NOMO-1 treated with DMSO at 0.1 percent for 48 hours (cell line): ENCODE measurements at regions not wholly inside any gene's neighbourhood (a gene's known extent, or its start where the extent isn't known, plus 50 kb on each side); places are given as distances from the start of the nearest gene placed in this dataset.

ENCODE experiments used
- DNase-seq: peaks from one replicate; lab custom pipeline; 2025; ENCODE audit not compliant: unreplicated experiment; lab: John Stamatoyannopoulos, UW

DNA sequence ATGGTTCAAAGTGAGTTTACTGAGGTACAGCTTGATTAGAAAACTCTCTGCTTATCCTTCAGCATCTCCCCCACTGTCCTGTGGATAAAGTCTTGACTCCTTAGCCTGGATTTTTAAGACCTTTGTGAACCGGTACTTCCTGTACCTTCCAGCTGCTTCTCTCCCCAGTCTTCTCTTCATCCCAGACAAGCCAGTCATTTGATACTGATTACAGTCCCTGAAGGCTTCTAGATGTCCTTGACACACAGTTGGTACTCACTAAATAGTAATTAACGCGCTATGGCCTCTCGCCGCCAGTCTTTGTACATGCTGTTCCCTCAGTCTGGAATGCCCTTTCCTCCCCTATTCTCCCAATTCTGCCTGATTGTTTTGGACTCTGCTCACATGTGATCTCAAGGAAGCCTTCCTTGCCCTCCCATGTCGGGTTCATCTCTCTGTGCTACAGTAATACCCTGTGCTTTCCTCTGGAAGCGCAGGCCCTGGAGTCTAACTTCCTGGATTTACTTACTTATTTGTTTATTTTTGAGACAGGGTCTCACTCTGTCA, 50.6 kb upstream of the PTGR2 start:
- no peak for DNase-seq

- no peak for DNase-seq
Measured at GRCh38 chr14:73797543-73798265, 53.9 kb upstream of the PTGR2 start.

- DNase-seq: no peak
Measured at GRCh38 chr14:73796893-73797542, 54.6 kb upstream of the PTGR2 start.

DNA sequence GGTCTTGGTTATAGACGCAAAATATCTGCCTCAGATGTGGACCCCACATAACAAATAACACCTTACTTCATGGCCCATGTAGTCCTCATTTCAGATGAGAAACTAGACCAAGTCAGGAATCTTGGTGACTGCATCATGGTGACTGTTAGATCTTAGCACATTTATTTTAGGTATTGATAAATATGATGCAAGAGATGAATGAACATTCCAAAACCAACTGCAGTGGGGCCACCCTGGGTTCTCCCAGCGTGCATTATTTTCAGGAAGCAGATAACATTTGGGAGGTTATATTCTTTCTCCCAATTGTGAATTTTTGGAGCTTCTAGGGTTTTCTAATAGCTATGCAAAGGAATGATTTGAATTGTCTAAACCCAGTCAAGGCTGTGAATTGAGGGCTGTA, 55.2 kb upstream of the PTGR2 start:
- no peak for DNase-seq

DNA sequence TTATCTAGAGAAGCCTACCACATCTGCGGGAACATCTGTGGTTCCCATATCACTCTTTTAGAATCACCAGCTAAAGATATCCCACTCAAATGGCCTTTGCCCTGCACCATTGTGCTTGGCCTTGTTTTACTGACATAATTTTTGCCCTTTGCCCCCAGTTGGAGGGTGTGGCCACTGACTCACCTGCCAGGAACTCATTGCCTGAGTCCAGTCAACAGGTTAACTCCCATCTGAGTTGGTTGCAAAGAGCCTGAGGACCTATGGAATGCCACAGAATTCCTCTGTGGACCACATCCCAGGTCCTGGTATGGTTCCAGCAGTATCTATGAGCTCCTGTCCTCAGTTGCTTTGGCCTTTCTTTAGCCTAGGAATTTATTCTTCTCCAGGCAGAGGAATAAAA, 55.7 kb upstream of the PTGR2 start:
- no peak for DNase-seq

DNA sequence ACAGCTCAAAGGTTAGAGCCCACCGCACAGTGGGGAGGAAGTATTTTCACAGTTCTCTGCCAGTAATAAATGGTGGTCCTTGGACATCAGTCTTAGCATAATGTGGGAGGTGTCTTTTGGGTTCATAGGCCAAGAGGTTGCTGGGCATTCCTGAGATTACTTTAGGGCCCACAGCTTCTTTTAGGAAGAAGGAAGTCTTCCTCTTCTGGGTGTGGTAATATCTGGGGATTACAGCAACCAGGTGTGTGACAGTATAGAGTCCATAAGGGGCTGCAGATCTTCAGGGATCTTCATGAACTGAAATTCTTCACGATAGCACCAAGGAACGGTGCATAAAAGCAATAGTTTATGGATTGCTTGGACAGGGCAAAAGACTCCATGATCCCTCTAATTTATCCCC, 56.2 kb upstream of the PTGR2 start:
- no peak for DNase-seq

DNA sequence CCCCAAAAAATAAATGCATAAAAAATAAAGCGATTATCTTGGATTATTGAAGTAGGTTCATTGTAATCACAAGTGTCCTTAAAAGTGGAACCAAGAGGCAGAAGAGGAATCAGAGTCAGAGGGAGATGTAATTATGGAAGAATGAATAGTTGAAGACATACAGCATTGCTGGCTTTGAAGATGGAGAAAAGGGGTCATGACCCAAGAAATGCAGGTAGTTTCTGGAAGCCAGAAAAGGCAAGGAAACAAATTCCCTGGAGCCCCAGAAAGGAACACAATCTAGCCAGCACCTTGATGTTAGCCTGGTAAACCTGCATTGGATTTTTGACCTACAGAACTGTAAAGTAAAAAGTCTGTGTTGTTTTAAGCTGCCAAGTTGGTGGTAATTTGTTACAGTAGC, 57.5 kb upstream of the PTGR2 start:
- DNase-seq: no peak

GRCh38 chr14:73792481-73792880, 59.1 kb upstream of the PTGR2 start:
- DNase-seq: no peak

DNA sequence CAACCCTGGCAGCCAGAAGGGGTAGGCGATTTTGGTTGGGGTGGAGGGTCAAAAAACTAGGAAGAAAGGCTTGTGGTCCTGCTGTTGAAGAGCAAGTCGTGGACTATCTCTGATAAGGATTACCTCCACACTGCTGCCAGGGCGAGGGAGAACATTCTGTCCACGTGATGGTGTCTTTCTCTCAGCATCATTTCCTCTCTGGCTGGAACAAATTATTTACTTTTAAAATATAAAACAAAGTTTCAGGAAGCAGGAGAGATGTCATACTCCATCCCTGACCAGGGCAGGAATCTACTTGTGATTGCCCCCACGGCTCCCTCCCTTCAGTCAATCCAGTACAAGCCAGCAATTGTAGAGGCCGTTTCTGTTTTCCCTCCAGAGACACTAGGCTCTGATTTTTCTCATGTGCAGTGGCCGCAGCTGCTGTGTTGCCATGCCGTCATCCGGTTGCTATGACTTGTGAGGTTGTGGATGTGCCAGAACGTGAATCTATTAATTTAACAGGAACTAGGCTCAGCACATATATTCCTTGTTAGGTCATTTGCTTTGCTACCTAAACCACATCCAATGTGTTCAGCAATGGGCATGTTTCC, 61.5 kb upstream of the PTGR2 start:
- no peak for DNase-seq

DNA sequence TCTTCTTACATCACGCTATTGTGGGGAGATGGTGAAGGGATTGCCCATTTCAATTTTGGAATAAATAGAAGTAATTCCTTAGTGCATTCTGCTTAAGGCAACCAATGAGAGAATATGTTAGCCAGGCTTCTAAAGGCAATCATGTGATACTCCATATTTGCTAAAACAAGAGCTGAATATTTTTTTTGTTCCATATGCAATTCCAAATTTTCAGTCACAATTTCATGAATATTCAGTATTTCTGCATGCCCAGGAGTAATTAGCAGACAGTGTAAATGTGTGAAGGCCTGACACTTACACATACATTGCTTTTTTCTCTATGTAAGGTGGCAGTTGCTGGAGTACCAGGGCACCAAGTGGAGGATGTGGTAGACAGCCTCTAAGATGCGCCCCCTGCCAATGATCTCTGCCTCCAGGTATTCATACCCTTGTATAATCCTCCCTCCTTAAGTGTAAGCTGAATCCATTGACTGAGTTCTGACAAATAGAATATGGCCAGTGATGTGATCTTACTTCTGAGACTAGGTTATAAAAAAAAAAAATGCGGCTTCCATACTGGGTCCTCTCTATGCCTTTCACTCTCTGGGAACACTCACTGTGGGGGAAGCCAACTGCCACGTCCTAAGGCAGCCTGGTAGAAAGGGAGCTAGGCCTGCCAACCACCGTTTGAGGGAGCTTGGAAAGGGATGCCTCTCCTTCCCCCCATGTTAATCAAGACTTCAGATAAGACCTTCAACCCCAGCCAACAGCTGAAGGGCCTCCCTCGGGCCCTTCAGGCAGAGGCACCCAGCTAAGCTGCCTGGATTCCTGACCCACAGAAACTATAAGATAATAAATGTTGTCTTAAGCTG, 62.7 kb upstream of the PTGR2 start:
- no peak for DNase-seq

DNA sequence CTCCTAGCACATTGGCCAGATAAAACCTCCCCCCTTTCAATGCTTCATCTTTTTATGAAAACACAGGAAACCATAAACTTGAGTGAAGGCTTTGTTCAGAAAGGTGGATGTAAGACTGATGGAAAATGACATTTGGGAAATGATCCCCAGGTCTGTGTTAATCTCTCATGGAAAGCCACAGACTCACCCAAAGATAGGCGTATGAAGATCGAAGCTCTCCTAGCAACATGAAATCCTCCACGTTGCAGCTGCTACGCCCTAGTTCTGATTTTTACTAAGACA, 63.4 kb upstream of the PTGR2 start:
- DNase-seq: no peak

DNA sequence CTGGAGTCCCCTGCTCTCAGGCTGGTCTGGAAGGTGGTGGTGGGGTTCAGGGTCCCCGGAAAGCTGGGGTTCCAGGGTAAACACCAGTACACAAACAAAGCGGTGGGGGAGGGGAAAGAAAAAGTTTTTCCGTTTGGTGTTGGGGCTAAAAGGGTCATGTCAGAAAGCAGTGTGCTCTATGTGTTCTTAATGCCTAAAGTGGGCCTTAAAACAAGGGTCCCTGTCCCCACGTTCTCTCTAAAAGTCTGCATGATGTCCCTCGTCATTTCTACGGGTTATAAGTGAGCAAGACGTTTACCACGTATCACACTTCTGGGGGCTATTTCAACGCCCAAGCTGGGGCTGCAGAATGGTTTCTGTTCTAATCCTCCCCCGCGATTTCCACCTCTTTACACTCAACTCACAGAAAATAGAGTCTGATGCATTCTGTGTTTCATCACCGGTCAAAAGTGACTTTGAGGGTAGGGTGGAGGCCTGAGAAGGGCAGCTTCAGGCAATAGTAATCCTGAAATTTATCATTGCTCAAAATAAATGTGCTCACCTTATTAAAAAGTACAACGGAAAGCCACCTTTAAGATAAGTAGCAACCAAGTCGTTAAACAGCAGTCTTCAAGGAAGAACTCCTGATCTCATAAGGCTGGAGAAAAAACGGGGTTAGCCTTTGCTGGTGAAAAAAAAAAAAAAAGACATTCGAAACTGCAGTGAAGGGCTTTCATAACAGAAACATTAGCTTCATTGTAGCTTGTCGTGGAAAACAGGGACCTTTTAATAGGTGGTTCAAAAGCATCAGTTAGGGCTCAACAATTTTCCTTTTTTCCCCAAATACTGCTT, 63.9 kb upstream of the PTGR2 start:
- DNase-seq: peak; percentile 27

GRCh38 chr14:73786636-73787485, 64.8 kb upstream of the PTGR2 start:
- peak; percentile 51 for DNase-seq

- DNase-seq: peak; percentile 96
Measured at GRCh38 chr14:73785834-73786635, 65.6 kb upstream of the PTGR2 start.

- peak; percentile 6 for DNase-seq
Measured at GRCh38 chr14:73785336-73785833, 66.2 kb upstream of the PTGR2 start.

DNA sequence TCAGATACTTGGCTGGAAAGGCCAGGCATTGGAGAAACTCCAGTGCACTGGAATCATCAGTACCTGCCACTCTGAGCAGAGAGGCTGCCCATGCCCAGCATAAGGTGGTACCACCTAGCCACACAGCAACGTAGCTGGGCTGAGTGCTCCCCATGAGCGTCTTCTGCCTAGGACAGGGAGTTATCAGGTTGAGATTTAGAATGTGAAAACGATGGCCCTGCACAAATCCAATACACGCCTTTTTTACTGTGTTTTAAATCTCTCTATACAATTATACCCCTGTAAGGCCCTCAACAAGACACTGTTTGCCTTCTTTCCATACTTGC, 66.7 kb upstream of the PTGR2 start:
- no peak for DNase-seq

- DNase-seq: peak; percentile 77
Measured at GRCh38 chr14:73784181-73784987, 67.2 kb upstream of the PTGR2 start.

- no peak for DNase-seq
Measured at GRCh38 chr14:73783107-73783727, 68.4 kb upstream of the PTGR2 start.
